T-helper 22 cell (primary cell): ENCODE measurements at regions not wholly inside any gene's neighbourhood (a gene's known extent, or its start where the extent isn't known, plus 50 kb on each side); places are given as distances from the start of the nearest gene placed in this dataset.
"Not testable (repeated sequence)": the region's sequence is repeated elsewhere in the genome, so short reads cannot be mapped to it uniquely, and the experiment has no call there.

ENCODE experiments used
- DNase-seq: peaks from one replicate; pipeline ENCODE4 v3.0.0-alpha.2; 2020; ENCODE audit warnings: low read depth

GRCh38 chr2:147603876-147604275 is 241.0 kb upstream of the ACVR2A start:
- no peak for DNase-seq

- no peak for DNase-seq
Observed at GRCh38 chr2:147603447-147603846, 241.4 kb upstream of the ACVR2A start.

GRCh38 chr2:147600646-147601045 is 244.2 kb upstream of the ACVR2A start:
- no peak for DNase-seq

- DNase-seq = no peak
Observed at GRCh38 chr2:147600223-147600622, 244.6 kb upstream of the ACVR2A start.

- DNase-seq = no peak
Observed at GRCh38 chr2:147595200-147595599, 249.6 kb upstream of the ACVR2A start.

GRCh38 chr2:147594038-147594437 is 250.8 kb upstream of the ACVR2A start:
- no peak for DNase-seq

- DNase-seq = not testable (repeated sequence)
Observed at GRCh38 chr2:147592784-147593183, 252.0 kb upstream of the ACVR2A start.

- DNase-seq = no peak
Observed at GRCh38 chr2:147589127-147589526, 255.7 kb upstream of the ACVR2A start.

GRCh38 chr2:147588191-147588590 is 256.6 kb upstream of the ACVR2A start:
- no peak for DNase-seq

GRCh38 chr2:147578529-147578928 is 266.3 kb upstream of the ACVR2A start:
- no peak for DNase-seq

- no peak for DNase-seq
Observed at GRCh38 chr2:147577998-147578380, 266.8 kb upstream of the ACVR2A start.

GRCh38 chr2:147577323-147577997 is 267.4 kb upstream of the ACVR2A start:
- no peak for DNase-seq

- no peak for DNase-seq
Observed at GRCh38 chr2:147575106-147575505, 269.7 kb upstream of the ACVR2A start.

- no peak for DNase-seq
Observed at GRCh38 chr2:147572622-147573021, 272.2 kb upstream of the ACVR2A start.

- DNase-seq = no peak
Observed at GRCh38 chr2:147569426-147569825, 275.4 kb upstream of the ACVR2A start.

- no peak for DNase-seq
Observed at GRCh38 chr2:147568109-147568508, 276.7 kb upstream of the ACVR2A start.

GRCh38 chr2:147567136-147567535 is 277.7 kb upstream of the ACVR2A start:
- no peak for DNase-seq

GRCh38 chr2:147560810-147561535 is 283.9 kb upstream of the ACVR2A start:
- DNase-seq = no peak

GRCh38 chr2:147559070-147559725 is 285.6 kb upstream of the ACVR2A start:
- DNase-seq = no peak

GRCh38 chr2:147558620-147559019 is 286.2 kb upstream of the ACVR2A start:
- no peak for DNase-seq

- DNase-seq = no peak
Observed at GRCh38 chr2:147554521-147555107, 290.2 kb upstream of the ACVR2A start.

GRCh38 chr2:147553775-147554271 is 291.0 kb upstream of the ACVR2A start:
- no peak for DNase-seq
